Ovary (tissue), 7 donors: ENCODE measurements at regions not wholly inside any gene's neighbourhood (a gene's known extent, or its start where the extent isn't known, plus 50 kb on each side); places are given as distances from the start of the nearest gene placed in this dataset.

Experiments used
- DNase-seq, 5 donors: peaks; one replicate each; pipeline ENCODE4 v3.0.0-alpha.2; 2019 to 2020
- H3K27ac ChIP-seq, 2 donors: fragments of 200-600 bp; one replicate each; pipeline versions ENCODE4 v1.5.1 to v1.8.0; 2019 to 2022
- H3K27me3 ChIP-seq: fragments of 200-600 bp; one replicate; pipeline ENCODE4 v1.8.0; 2022
- H3K36me3 ChIP-seq: fragments of 200-600 bp; sonication (generic); one replicate; pipeline ENCODE4 v1.5.1; 2019
- H3K4me1 ChIP-seq: one replicate; pipeline ENCODE4 v1.8.1; 2013; ENCODE audit warnings: mild to moderate bottlenecking, moderate library complexity; ENCODE audit not compliant: insufficient read depth
- H3K4me3 ChIP-seq: fragments of 200-600 bp; sonication (generic); one replicate; pipeline ENCODE4 v1.5.1; 2017
- H3K9me3 ChIP-seq, 2 donors: fragments of 200-600 bp in 1 of 2; sonication (generic) in 1 of 2; one replicate each; pipeline versions ENCODE4 v1.5.1 to v1.8.1; 2013 to 2019; ENCODE audit warnings: mild to moderate bottlenecking in 1 of 2, moderate library complexity in 1 of 2
- EP300 ChIP-seq: sonication (generic); formaldehyde crosslinking; IDR thresholded peaks from one replicate; pipeline ENCODE4 v1.6.1; 2017; ENCODE audit warnings: antibody characterized with exemption
- POLR2A ChIP-seq: fragments of 450-650 bp; IDR thresholded peaks from one replicate; pipeline ENCODE4 v1.6.1; 2017; ENCODE audit warnings: antibody characterized with exemption, mild to moderate bottlenecking, moderate library complexity
- WGBS, 3 donors: extraction: QIAGEN DNeasy Blood & Tissue Kit in 1 of 3; methylation state at CpG; one replicate each; pipeline versions ENCODE4 v1.1.5 to v1.1.7; 2013 to 2017; 5-methylcytosine and 5-hydroxymethylcytosine counted together
- intact Hi-C, 4 donors: fragments of 100-400 bp; cut with DNase I; formaldehyde crosslinking; loops; one replicate each; pipeline versions ENCODE4 v1.11.0 to v1.15.1; 2022 to 2023
- TF ChIP-seq, protein P1 (sequence below), 3 donors: fragments of 450-650 bp in 2 of 3; fragments of 200-600 bp in 1 of 3; IDR thresholded peaks; one replicate each; pipeline versions ENCODE4 v1.5.1 to v1.8.0; 2016 to 2022; ENCODE audit warnings: antibody characterized with exemption in 3 of 3, mild to moderate bottlenecking in 1 of 3
- donor health status: DM: no; HTN: no; CAD: no; lungs with moderate emphysema.
- donor health status: DM: no; HTN: no; CAD: no.
- donor health status: Bipolar disorder and iron deficiency.
- donor health status: DM: no; HTN: no; CAD: no.
- donor health status: DM: yes; HTN: yes; CAD: no.

DNA sequence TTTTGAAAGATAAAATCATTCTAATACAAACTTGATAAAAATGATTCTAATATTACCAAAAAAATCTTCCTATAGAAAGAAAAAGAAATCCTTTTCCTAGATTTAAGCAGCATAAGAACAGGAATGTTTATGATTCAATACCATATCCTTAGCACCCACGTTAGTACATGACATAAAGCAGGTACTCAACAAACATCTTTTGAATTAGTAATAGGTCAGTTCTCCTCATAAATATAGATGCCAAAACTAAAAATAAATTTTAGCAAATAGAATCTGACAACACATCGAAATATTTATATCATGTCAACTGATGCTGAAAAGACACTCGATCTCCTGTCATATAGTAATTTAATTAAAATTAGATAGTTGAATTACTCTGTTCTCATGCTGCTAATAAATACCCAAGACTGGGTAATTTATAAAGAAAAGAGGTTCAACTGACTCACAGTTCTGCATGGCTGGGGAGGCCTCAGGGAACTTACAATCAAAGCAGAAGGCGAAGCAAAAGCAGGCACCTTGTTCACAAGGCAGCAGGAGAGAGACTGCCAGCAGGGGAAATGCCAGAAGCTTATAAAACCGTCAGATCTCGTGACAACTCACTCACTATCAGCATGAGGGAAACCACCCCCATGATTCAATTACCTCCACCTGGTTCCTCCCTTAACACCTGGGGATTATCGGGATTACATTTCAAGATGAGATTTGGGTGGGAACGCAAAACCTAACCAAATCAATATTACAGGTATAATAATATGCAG, 191.8 kb downstream of the HTR7 start:
- WGBS, 3 donors: 44 to 52% (median 52%) methylated on average over 8 of the region's 8 CpGs
- H3K9me3 ChIP-seq: no peaks in the 10 kb centered on the region
- DNase-seq: no peak
- no peaks in the 10 kb centered on the region for H3K36me3 ChIP-seq
- intact Hi-C loops: no loop called here
- no peaks in the 10 kb centered on the region for H3K4me1 ChIP-seq
- TF ChIP-seq, protein P1, sequence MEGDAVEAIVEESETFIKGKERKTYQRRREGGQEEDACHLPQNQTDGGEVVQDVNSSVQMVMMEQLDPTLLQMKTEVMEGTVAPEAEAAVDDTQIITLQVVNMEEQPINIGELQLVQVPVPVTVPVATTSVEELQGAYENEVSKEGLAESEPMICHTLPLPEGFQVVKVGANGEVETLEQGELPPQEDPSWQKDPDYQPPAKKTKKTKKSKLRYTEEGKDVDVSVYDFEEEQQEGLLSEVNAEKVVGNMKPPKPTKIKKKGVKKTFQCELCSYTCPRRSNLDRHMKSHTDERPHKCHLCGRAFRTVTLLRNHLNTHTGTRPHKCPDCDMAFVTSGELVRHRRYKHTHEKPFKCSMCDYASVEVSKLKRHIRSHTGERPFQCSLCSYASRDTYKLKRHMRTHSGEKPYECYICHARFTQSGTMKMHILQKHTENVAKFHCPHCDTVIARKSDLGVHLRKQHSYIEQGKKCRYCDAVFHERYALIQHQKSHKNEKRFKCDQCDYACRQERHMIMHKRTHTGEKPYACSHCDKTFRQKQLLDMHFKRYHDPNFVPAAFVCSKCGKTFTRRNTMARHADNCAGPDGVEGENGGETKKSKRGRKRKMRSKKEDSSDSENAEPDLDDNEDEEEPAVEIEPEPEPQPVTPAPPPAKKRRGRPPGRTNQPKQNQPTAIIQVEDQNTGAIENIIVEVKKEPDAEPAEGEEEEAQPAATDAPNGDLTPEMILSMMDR (IDR thresholded peaks at IDR 0.05): no peak
- TF ChIP-seq POLR2A (no peak), EP300 (no peak)
- H3K27ac ChIP-seq: no peak overlapping the region
- no peak overlapping the region for H3K4me3 ChIP-seq
- H3K27me3 ChIP-seq: no peaks in the 10 kb centered on the region

DNA sequence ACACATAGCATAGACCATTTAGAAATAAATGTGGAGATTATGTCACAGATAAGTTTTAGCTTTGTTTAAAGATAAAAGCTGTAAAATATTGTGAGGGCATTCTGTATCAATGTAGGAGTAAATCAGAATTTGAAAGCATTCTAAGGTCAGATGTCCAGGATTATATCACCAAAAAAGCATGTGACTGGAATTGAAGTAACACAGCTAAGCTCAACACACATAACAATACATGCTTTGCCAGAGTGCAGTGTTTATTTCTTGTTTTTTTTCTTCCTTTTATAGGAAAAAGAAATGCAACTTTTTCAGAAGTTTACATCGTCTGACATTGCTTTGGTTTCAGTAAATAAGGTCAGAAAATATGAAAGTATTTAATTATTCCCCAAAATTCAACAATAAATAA, 183.4 kb downstream of the HTR7 start:
- Histone ChIP-seq H3K4me3 (no peak overlapping the region), H3K4me1 (no peaks in the 10 kb centered on the region), H3K27ac (no peak overlapping the region), H3K36me3 (no peaks in the 10 kb centered on the region), H3K27me3 (no peaks in the 10 kb centered on the region), H3K9me3 (no peaks in the 10 kb centered on the region)
- intact Hi-C loops: no loop called here
- DNase-seq: no peak
- WGBS, 3 donors: 61 to 70% (median 64%) methylated on average over 1 of the region's 1 CpG
- TF ChIP-seq, protein P1 (IDR thresholded peaks at IDR 0.05): no peak

DNA sequence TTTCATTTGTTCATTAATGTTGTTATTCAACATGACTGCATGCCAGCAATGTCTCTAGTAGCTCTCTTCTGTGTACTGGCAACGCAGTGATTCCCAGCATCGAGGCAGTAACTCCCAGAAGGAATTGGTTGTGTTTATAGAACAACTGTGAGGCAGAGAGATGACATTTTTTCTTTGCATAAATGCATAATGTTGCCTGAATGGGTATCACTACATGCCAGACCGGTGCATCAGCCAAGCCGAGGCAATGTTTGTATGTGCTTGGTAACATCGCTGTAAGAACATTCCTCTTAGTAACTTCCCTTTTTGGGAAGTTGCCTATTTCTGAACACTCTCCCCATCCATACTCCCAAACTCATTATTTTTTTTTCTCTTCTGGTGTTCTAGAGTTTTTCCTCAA, 182.9 kb downstream of the HTR7 start:
- Histone ChIP-seq H3K36me3 (no peaks in the 10 kb centered on the region), H3K4me3 (no peak overlapping the region), H3K27ac (no peak overlapping the region), H3K9me3 (no peaks in the 10 kb centered on the region), H3K27me3 (no peaks in the 10 kb centered on the region), H3K4me1 (no peaks in the 10 kb centered on the region)
- no peak for TF ChIP-seq EP300
- TF ChIP-seq, protein P1 (IDR thresholded peaks at IDR 0.05): no peak
- no peak for TF ChIP-seq POLR2A
- DNase-seq: no peak
- intact Hi-C loops: no loop called here
- WGBS, 3 donors: 59 to 71% (median 71%) methylated on average over 5 of the region's 5 CpGs

DNA sequence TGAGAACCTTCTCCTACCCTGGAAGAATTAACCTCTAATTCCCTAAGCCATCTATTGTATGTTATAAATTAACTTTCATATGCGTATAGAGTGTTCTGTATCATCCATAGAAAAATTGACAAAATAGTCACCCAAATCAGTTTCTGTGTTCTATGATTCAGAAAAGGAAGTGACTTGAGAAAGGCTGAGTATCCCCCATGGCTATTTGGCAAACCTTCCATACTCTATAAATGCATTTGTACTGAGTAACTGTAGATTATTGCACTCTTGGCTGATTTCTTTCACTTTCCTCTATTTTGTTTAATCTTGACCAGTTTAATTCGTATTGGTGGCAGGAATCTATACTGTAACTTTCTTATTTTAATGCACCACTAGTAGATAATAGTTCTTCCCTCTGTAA, 182.2 kb downstream of the HTR7 start:
- H3K27ac ChIP-seq: no peak overlapping the region
- DNase-seq: no peak

More for the DNA sequence above, 182.2 kb downstream of the HTR7 start:
- Histone ChIP-seq H3K36me3 (no peaks in the 10 kb centered on the region), H3K9me3 (no peaks in the 10 kb centered on the region), H3K4me3 (no peak overlapping the region), H3K4me1 (no peaks in the 10 kb centered on the region), H3K27me3 (no peaks in the 10 kb centered on the region)
- intact Hi-C loops: no loop called here
- TF ChIP-seq EP300 (no peak), POLR2A (no peak)
- TF ChIP-seq, protein P1 (IDR thresholded peaks at IDR 0.05): no peak
- 74 to 82% (median 79%) methylated on average over 2 of the region's 2 CpGs for WGBS, 3 donors
